Esophagus squamous epithelium (tissue), 4 donors: ENCODE measurements at regions not wholly inside any gene's neighbourhood (a gene's known extent, or its start where the extent isn't known, plus 50 kb on each side); places are given as distances from the start of the nearest gene placed in this dataset.

ENCODE experiments used
- POLR2A ChIP-seq, 4 donors: fragments of 450-650 bp; IDR thresholded peaks; one replicate each; pipeline ENCODE4 v1.6.1; 2017; ENCODE audit warnings: antibody characterized with exemption in 4 of 4, mild to moderate bottlenecking in 4 of 4, moderate library complexity in 3 of 4
- TF ChIP-seq, protein P1 (sequence below), 6 experiments: fragments of 450-650 bp in 4 of 6; fragments of 200-600 bp in 2 of 6; sonication (generic) in 2 of 6; IDR thresholded peaks; one replicate each; pipeline ENCODE4 v1.5.1; 2016 to 2019; ENCODE audit warnings: antibody characterized with exemption in 6 of 6, mild to moderate bottlenecking in 4 of 6, moderate library complexity in 4 of 6

DNA sequence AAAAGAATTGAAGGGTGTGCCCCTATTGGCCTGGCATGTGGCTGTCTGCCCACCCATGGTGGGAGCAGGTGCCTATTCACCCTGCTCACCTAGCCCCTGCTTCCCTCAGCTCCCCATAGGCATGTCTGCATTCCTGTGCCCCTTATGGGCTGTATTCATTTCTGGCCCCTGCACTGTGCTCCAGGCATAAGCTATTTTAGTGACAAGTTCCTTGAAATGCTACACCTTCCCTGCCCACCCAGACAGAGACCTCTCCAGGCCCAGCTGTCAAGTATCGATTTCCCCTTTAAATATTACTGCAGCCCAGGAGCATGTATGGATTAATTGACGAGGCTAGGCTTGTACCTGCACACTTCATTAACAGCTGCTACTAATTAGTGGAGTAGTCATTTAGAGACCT is 235.4 kb downstream of the RPS24 start:
- TF ChIP-seq, protein P1, sequence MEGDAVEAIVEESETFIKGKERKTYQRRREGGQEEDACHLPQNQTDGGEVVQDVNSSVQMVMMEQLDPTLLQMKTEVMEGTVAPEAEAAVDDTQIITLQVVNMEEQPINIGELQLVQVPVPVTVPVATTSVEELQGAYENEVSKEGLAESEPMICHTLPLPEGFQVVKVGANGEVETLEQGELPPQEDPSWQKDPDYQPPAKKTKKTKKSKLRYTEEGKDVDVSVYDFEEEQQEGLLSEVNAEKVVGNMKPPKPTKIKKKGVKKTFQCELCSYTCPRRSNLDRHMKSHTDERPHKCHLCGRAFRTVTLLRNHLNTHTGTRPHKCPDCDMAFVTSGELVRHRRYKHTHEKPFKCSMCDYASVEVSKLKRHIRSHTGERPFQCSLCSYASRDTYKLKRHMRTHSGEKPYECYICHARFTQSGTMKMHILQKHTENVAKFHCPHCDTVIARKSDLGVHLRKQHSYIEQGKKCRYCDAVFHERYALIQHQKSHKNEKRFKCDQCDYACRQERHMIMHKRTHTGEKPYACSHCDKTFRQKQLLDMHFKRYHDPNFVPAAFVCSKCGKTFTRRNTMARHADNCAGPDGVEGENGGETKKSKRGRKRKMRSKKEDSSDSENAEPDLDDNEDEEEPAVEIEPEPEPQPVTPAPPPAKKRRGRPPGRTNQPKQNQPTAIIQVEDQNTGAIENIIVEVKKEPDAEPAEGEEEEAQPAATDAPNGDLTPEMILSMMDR (IDR thresholded peaks at IDR 0.05), result no peak
- TF ChIP-seq POLR2A (IDR thresholded peaks at IDR 0.05), result no peak
